NB4 (cell line): ENCODE measurements at regions not wholly inside any gene's neighbourhood (a gene's known extent, or its start where the extent isn't known, plus 50 kb on each side); places are given as distances from the start of the nearest gene placed in this dataset.

ENCODE experiments used
- DNase-seq: peaks from one replicate; pipeline ENCODE4 v3.0.0; 2010; ENCODE audit warnings: low read depth
- H3K4me3 ChIP-seq: one replicate; pipeline ENCODE4 v1.5.1; 2011; ENCODE audit warnings: mild to moderate bottlenecking, low read depth, low read length, moderate library complexity
- MYC ChIP-seq: IDR thresholded peaks from 2 replicates; pipeline ENCODE4 v1.6.1; 2011; ENCODE audit warnings: low read depth, low read length
- POLR2A ChIP-seq: IDR thresholded peaks from 2 replicates; pipeline ENCODE4 v1.6.1; 2011; ENCODE audit warnings: mild to moderate bottlenecking; ENCODE audit not compliant: insufficient read length; ENCODE audit errors: extremely low read depth
- TF ChIP-seq, protein P1 (sequence below): IDR thresholded peaks from one replicate; pipeline ENCODE4 v1.5.1; 2012; ENCODE audit warnings: low read depth, low read length
- TF ChIP-seq, protein P2 (sequence below): IDR thresholded peaks from 2 replicates; pipeline ENCODE4 v1.6.1; 2011; ENCODE audit warnings: low read depth, low read length

DNA sequence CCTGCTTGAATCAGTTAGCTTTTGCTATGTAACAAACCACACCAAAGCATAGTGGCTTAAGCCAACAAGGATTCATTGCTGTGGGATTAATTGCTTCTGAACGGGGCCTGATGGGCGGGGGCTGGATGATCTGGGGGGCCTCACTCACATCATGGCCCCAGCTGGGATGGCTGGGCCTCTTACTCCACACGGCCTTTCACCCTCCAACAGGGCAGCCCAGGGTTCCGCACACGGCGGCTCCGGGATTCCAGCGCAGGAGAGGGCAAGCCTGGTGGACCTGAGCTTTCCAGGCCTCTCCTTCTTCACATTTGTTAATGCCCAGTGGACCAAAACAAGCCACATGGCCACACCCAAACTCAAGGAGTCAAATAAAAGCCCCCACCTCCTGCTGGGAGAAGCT is 86.3 kb upstream of the PHLPP1 start:
- H3K4me3 ChIP-seq = no peak overlapping the region
- TF ChIP-seq, protein P1, sequence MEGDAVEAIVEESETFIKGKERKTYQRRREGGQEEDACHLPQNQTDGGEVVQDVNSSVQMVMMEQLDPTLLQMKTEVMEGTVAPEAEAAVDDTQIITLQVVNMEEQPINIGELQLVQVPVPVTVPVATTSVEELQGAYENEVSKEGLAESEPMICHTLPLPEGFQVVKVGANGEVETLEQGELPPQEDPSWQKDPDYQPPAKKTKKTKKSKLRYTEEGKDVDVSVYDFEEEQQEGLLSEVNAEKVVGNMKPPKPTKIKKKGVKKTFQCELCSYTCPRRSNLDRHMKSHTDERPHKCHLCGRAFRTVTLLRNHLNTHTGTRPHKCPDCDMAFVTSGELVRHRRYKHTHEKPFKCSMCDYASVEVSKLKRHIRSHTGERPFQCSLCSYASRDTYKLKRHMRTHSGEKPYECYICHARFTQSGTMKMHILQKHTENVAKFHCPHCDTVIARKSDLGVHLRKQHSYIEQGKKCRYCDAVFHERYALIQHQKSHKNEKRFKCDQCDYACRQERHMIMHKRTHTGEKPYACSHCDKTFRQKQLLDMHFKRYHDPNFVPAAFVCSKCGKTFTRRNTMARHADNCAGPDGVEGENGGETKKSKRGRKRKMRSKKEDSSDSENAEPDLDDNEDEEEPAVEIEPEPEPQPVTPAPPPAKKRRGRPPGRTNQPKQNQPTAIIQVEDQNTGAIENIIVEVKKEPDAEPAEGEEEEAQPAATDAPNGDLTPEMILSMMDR = no peak
- no peak for TF ChIP-seq POLR2A
- no peak for TF ChIP-seq MYC
- TF ChIP-seq, protein P2, sequence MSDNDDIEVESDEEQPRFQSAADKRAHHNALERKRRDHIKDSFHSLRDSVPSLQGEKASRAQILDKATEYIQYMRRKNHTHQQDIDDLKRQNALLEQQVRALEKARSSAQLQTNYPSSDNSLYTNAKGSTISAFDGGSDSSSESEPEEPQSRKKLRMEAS = no peak
- no peak for DNase-seq

DNA sequence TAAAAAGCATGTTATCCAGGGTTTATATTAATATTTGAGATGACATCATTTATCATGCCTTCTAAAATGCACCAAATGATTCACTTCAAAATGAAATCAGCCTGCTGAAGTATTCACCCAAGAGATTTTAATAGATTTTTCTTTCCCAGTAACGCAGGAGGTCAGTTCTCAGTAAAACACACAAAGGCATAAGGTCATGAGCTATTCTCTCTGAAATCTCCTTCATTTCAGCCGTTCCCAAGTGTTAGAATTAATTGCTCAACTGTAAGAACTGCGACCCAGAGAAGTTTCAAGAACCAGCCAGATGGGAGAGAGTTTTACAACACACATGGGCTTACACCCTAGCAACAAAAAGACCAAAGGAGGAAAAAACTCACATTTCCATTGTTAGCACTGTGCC is 84.2 kb upstream of the PHLPP1 start:
- no peak for DNase-seq
- H3K4me3 ChIP-seq = no peak overlapping the region
- TF ChIP-seq POLR2A (no peak), MYC (no peak)
- TF ChIP-seq, protein P1 = no peak
- TF ChIP-seq, protein P2 = no peak

DNA sequence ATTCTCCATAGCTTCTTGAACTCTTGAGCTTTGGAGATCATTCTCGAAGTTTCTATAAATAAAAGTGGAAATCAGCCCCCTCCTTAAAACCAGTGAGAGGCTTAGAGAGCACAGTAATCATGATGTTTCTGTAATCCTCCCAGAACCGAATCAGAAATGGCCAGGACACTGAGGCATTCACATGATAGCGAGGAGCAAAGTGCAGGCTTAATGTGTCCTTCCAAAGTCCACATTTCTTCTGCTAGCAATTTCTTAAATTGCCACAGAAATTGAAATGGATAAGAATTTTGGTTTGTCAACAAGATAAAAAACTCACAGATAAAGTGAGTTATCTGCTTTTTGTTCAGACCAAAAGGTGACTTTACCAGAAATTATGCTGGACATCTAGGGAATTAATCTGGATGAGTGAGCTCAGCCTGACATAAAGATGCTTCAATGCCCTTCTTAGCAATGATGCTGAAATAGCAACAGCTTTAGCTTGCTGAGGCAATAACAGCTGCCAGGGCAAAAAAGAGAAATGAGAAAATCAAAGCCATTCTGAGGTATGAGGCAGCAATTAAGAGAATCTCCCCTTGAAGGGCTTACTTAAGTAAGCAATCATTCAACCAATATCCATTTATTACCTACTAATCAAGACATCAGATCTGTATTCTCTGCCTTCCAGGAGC is 82.4 kb upstream of the PHLPP1 start:
- TF ChIP-seq, protein P2 = no peak
- TF ChIP-seq, protein P1 = no peak
- TF ChIP-seq POLR2A = no peak
- TF ChIP-seq MYC = no peak
- H3K4me3 ChIP-seq = no peak overlapping the region
- DNase-seq = no peak

DNA sequence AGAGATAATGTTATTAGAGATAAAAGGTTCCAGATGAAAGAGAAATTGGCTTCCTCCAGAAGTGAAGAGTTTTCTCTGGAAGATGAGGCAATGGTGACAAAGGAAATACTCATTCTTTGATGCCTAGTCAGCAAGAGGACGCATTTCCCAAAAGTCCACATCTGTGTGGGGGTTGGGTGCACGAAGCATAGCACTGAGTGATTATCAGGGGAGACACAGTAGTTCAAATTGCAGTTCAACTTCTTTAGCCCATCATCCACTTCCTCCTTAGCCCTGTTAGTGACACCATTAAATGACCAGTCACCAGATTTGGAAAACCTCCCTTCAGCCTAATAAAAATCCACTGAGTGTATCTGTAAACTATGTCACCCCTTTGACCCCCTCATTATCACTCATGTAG is 80.9 kb upstream of the PHLPP1 start:
- H3K4me3 ChIP-seq = no peak overlapping the region
- TF ChIP-seq, protein P2 = no peak
- TF ChIP-seq POLR2A = no peak
- no peak for TF ChIP-seq MYC
- TF ChIP-seq, protein P1 = no peak
- no peak for DNase-seq

DNA sequence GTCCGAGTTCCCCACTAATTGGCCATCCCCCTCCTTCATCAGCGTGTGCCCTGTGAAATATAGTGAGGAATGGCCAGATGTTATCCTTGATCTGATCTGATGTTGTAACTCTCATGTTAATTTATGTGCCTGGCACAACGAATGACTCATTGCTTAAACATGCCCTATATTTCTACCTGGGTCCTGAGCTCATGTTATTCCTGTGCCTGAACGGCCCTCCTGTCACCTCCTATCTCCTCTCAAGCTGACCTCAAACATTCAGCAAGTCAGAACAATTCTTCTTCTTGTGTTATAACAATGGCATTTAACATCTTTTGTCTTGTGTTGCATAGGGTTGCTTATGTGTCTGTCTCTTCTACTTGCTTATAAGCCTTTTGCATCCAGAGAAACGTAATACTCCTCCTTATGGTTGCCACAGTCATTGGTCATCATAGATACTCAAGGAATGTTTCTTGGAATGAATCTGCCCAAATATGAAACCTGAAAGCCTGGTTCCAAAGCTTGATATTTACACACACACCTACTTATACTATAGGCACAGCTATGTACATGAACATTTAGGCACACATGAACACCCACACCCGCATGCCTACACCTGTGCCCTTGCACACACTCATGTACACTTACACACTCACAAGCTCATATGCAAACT is 80.2 kb upstream of the PHLPP1 start:
- no peak for TF ChIP-seq MYC
- TF ChIP-seq, protein P1 = no peak
- TF ChIP-seq, protein P2 = no peak
- no peak for TF ChIP-seq POLR2A
- H3K4me3 ChIP-seq = no peak overlapping the region
- no peak for DNase-seq
